Neuronal stem cell (in vitro differentiated cells): ENCODE measurements at regions not wholly inside any gene's neighbourhood (a gene's known extent, or its start where the extent isn't known, plus 50 kb on each side); places are given as distances from the start of the nearest gene placed in this dataset.

Experiments used
- DNase-seq: peaks from one replicate; pipeline ENCODE4 v3.0.0-alpha.2; 2013; ENCODE audit warnings: low spot score
- H2AFZ ChIP-seq: one replicate; pipeline ENCODE4 v1.6.1; 2013; ENCODE audit warnings: mild to moderate bottlenecking, low read length, inconsistent platforms
- H2AK5ac ChIP-seq: 2 replicates; pipeline ENCODE4 v1.6.1; 2013; ENCODE audit warnings: low read depth, mild to moderate bottlenecking, inconsistent platforms, low read length, moderate library complexity, mixed read lengths
- H2BK120ac ChIP-seq: 2 replicates; pipeline ENCODE4 v1.6.1; 2013; ENCODE audit warnings: low read depth, mild to moderate bottlenecking, inconsistent platforms, low read length, moderate library complexity, mixed read lengths
- H2BK12ac ChIP-seq: one replicate; pipeline ENCODE4 v1.6.1; 2013; ENCODE audit warnings: low read length, inconsistent platforms
- H2BK15ac ChIP-seq: 2 replicates; pipeline ENCODE4 v1.6.1; 2013; ENCODE audit warnings: mild to moderate bottlenecking, low read length, inconsistent platforms, mixed read lengths
- H2BK5ac ChIP-seq: one replicate; pipeline ENCODE4 v1.6.1; 2013; ENCODE audit warnings: inconsistent platforms, mild to moderate bottlenecking, low read length, moderate library complexity
- H3K14ac ChIP-seq: one replicate; pipeline ENCODE4 v1.6.1; 2013; ENCODE audit warnings: low read length, inconsistent platforms
- H3K18ac ChIP-seq: 2 replicates; pipeline ENCODE4 v1.6.1; 2013; ENCODE audit warnings: low read length, inconsistent platforms
- H3K23ac ChIP-seq: 2 replicates; pipeline ENCODE4 v1.6.1; 2013; ENCODE audit warnings: low read depth, mild to moderate bottlenecking, mixed read lengths, low read length, inconsistent platforms; ENCODE audit not compliant: poor library complexity
- H3K27ac ChIP-seq: replicated peaks from 3 replicates; pipeline ENCODE4 v1.5.1; 2013; ENCODE audit warnings: low read length, inconsistent platforms
- H3K27me3 ChIP-seq, 3 experiments: 2 replicates each; pipeline ENCODE4 v1.6.1; 2013; ENCODE audit warnings: low read length in 3 of 3, mild to moderate bottlenecking in 2 of 3, inconsistent platforms in 1 of 3, low read depth in 1 of 3, mixed read lengths in 1 of 3, moderate library complexity in 1 of 3; ENCODE audit not compliant: control insufficient read depth in 3 of 3, insufficient read depth in 3 of 3
- H3K36me3 ChIP-seq, 2 donors: replicated peaks in 1 of 2; 2 replicates each; pipeline ENCODE4 v1.6.1; 2013; ENCODE audit warnings: low read length in 2 of 2; ENCODE audit not compliant: control insufficient read depth in 2 of 2, insufficient read depth in 2 of 2
- H3K4ac ChIP-seq: 2 replicates; pipeline ENCODE4 v1.6.1; 2013; ENCODE audit warnings: inconsistent platforms, mild to moderate bottlenecking, low read length, moderate library complexity
- H3K4me1 ChIP-seq, 2 donors: 1 replicate in 1 of 2; 2 replicates in 1 of 2; pipeline ENCODE4 v1.6.1; 2013; ENCODE audit warnings: low read length in 2 of 2, low read depth in 1 of 2; ENCODE audit not compliant: control insufficient read depth in 2 of 2, insufficient read depth in 1 of 2
- H3K4me2 ChIP-seq: one replicate; pipeline ENCODE4 v1.6.1; 2013; ENCODE audit warnings: mild to moderate bottlenecking, low read length, inconsistent platforms; ENCODE audit not compliant: insufficient read depth, poor library complexity, severe bottlenecking
- H3K4me3 ChIP-seq, 2 donors: 2 replicates each; pipeline ENCODE4 v1.5.1; 2013; ENCODE audit warnings: low read length in 2 of 2, mild to moderate bottlenecking in 2 of 2, inconsistent platforms in 1 of 2, moderate library complexity in 1 of 2
- H3K79me1 ChIP-seq: one replicate; pipeline ENCODE4 v1.6.1; 2013; ENCODE audit warnings: low read depth, mild to moderate bottlenecking, inconsistent platforms, low read length, moderate library complexity
- H3K9ac ChIP-seq: one replicate; pipeline ENCODE4 v1.6.1; 2013; ENCODE audit warnings: mild to moderate bottlenecking, low read depth, low read length, inconsistent platforms; ENCODE audit not compliant: poor library complexity
- H3K9me3 ChIP-seq, 2 donors: replicated peaks in 1 of 2; 2 replicates each; pipeline versions ENCODE3 to v1.6.1; 2013; ENCODE audit warnings: low read length in 2 of 2, mild to moderate bottlenecking in 2 of 2, inconsistent platforms in 1 of 2, low read depth in 1 of 2, mixed read lengths in 1 of 2, moderate library complexity in 1 of 2; ENCODE audit not compliant: control insufficient read depth in 2 of 2, insufficient read depth in 1 of 2
- H4K8ac ChIP-seq: one replicate; pipeline ENCODE4 v1.6.1; 2013; ENCODE audit warnings: low read depth, mild to moderate bottlenecking, inconsistent platforms, low read length, moderate library complexity
- H4K91ac ChIP-seq: one replicate; pipeline ENCODE4 v1.6.1; 2013; ENCODE audit warnings: low read length, low read depth, mild to moderate bottlenecking, inconsistent platforms; ENCODE audit not compliant: poor library complexity
- WGBS, 2 donors: extraction: QIAGEN DNeasy Blood & Tissue Kit; methylation state at CpG; one replicate each; pipeline ENCODE4 v1.1.7; 2013; ENCODE audit warnings: missing lambda C conversion rate in 2 of 2, mixed read lengths in 1 of 2; ENCODE audit not compliant: insufficient read length in 2 of 2, insufficient replicate concordance in 1 of 2; ENCODE audit errors: extremely low coverage in 2 of 2; 5-methylcytosine and 5-hydroxymethylcytosine counted together

DNA sequence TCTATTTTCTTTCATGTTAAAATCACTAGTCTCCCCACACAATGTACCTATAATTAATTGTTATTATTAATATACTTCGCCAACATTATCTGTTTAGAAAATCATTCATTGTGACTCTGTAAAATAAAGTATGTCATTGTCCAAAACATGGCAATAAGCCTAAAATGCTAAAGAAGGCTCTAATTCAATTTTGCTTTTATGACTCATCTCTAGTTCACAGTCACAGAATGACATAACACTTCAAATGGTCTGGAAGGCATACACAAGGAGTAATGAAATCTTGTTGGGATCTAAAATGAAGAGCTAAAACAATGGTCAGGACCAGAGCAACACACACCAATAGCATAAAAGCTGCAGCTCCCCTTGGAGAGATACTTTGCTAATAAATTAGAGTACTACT, 505.8 kb downstream of the GPAM start:
- Histone ChIP-seq H3K4ac (no peak overlapping the region), H3K14ac (no peak overlapping the region), H3K18ac (no peak overlapping the region), H2BK12ac (no peak overlapping the region), H4K8ac (no peak overlapping the region), H3K23ac (no peak overlapping the region), H3K36me3 (no peaks in the 10 kb centered on the region), H3K9ac (no peak overlapping the region), H3K4me1 (no peaks in the 10 kb centered on the region), H3K27ac (no peak overlapping the region), H3K4me2 (no peak overlapping the region), H3K9me3 (no peaks in the 10 kb centered on the region), H2BK5ac (no peak overlapping the region), H2AK5ac (no peak overlapping the region), H3K79me1 (no peaks in the 10 kb centered on the region), H2BK15ac (no peak overlapping the region), H2BK120ac (no peak overlapping the region), H4K91ac (no peak overlapping the region), H3K27me3 (no peaks in the 10 kb centered on the region), H2AFZ (no peak overlapping the region), H3K4me3 (no peak overlapping the region)
- WGBS, 2 donors = no CpG with 5 or more reads among the region's 1 CpG
- no peak for DNase-seq

DNA sequence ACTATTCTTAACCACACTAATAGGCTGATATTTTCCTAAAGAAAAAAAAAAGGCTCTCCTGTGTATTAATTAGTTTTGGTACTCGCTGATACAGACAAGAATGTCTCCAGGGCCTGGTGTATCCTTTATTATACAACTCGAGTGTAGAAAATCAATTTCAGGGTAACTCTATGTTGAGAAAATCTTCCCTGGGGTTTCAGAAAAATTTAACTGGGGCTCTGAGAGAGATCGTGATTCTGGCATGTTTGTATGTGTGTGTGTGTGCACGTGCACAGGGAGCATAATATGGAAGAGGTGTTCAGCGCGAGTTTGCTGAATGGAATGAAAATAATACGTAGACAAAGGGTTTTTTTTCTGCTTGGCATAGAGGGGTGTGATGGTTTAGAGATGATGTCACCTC, 496.8 kb downstream of the GPAM start:
- no peaks in the 10 kb centered on the region for H3K9me3 ChIP-seq
- no CpG with 5 or more reads among the region's 7 CpGs for WGBS, 2 donors
- no peak overlapping the region for H2BK15ac ChIP-seq
- no peak overlapping the region for H3K18ac ChIP-seq
- H3K4me2 ChIP-seq = no peak overlapping the region
- no peak overlapping the region for H2BK12ac ChIP-seq
- H3K27ac ChIP-seq = no peak overlapping the region
- no peaks in the 10 kb centered on the region for H3K36me3 ChIP-seq
- DNase-seq = no peak
- H3K14ac ChIP-seq = no peak overlapping the region
- no peak overlapping the region for H2BK5ac ChIP-seq
- no peak overlapping the region for H2AK5ac ChIP-seq
- no peak overlapping the region for H4K91ac ChIP-seq
- no peaks in the 10 kb centered on the region for H3K27me3 ChIP-seq
- no peaks in the 10 kb centered on the region for H3K79me1 ChIP-seq
- H2AFZ ChIP-seq = no peak overlapping the region
- no peak overlapping the region for H4K8ac ChIP-seq
- H3K23ac ChIP-seq = no peak overlapping the region
- H3K4me3 ChIP-seq = no peak overlapping the region
- no peak overlapping the region for H3K4ac ChIP-seq
- no peaks in the 10 kb centered on the region for H3K4me1 ChIP-seq
- H2BK120ac ChIP-seq = no peak overlapping the region
- no peak overlapping the region for H3K9ac ChIP-seq

DNA sequence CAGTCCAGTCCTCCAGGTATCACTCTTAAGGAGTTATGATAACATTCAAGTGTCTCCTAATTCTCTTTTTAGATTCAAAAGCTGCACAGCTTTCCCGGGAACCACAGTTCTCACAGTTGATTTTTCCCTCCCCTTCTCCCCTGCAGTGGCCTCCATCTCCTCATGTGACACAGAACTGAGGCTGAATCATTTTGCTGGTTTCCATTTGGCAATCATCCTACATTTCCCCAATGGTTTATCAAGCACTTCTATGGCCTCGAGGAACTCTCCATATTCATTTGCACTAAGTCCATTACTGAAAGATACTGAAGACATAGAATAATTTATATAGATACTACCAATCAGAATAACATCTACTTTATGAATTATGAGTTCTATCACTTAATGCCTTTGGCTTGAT, 484.9 kb downstream of the GPAM start:
- Histone ChIP-seq H2AFZ (no peak overlapping the region), H3K9me3 (no peaks in the 10 kb centered on the region), H3K36me3 (no peaks in the 10 kb centered on the region), H3K9ac (no peak overlapping the region), H3K23ac (no peak overlapping the region), H3K4me1 (no peaks in the 10 kb centered on the region), H2AK5ac (no peak overlapping the region), H2BK12ac (no peak overlapping the region), H4K91ac (no peak overlapping the region), H3K4me2 (no peak overlapping the region), H2BK15ac (no peak overlapping the region), H4K8ac (no peak overlapping the region), H3K27me3 (no peaks in the 10 kb centered on the region), H2BK5ac (no peak overlapping the region), H2BK120ac (no peak overlapping the region), H3K14ac (no peak overlapping the region), H3K27ac (no peak overlapping the region), H3K18ac (no peak overlapping the region), H3K4me3 (no peak overlapping the region), H3K4ac (no peak overlapping the region), H3K79me1 (no peaks in the 10 kb centered on the region)
- DNase-seq = no peak
- WGBS, 2 donors = no CpG with 5 or more reads among the region's 2 CpGs

DNA sequence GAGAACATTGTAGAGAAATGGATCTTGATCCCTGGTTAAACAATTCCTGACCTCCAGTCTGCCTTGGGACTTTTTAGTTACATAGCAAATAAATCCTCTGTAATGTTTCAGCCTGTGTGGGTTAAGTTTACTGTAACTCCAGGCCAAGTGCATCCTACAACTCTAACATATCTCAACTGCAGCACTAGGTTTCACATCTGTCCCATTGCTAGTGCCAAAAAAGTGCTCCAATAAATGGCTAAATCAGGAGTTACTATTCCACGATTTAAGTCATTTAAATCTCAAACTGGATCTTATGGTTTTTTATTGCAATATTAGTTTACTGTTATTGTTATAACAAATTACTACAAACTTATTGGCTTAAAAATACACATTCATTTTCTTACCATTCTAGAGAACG, 479.6 kb downstream of the GPAM start:
- Histone ChIP-seq H3K4ac (no peak overlapping the region), H2BK120ac (no peak overlapping the region), H2AFZ (no peak overlapping the region), H3K27me3 (no peaks in the 10 kb centered on the region), H3K9ac (no peak overlapping the region), H2BK15ac (no peak overlapping the region), H3K4me1 (no peaks in the 10 kb centered on the region), H2BK12ac (no peak overlapping the region), H3K79me1 (no peaks in the 10 kb centered on the region), H4K8ac (no peak overlapping the region), H2AK5ac (no peak overlapping the region), H3K18ac (no peak overlapping the region), H3K27ac (no peak overlapping the region), H3K4me2 (no peak overlapping the region), H3K14ac (no peak overlapping the region), H3K36me3 (no peaks in the 10 kb centered on the region), H3K4me3 (no peak overlapping the region), H3K23ac (no peak overlapping the region), H3K9me3 (no peaks in the 10 kb centered on the region), H2BK5ac (no peak overlapping the region), H4K91ac (no peak overlapping the region)
- DNase-seq = no peak
- WGBS, 2 donors = no CpG with 5 or more reads among the region's 2 CpGs
